Parathyroid adenoma (tissue), 2 donors: ENCODE measurements at regions not wholly inside any gene's neighbourhood (a gene's known extent, or its start where the extent isn't known, plus 50 kb on each side); places are given as distances from the start of the nearest gene placed in this dataset.

Experiments
- H2AFZ ChIP-seq: fragments of 300-600 bp; sonication (generic); one replicate; pipeline ENCODE4 v1.7.0; 2017; ENCODE audit warnings: antibody characterized with exemption, mild to moderate bottlenecking
- H3K27ac ChIP-seq: fragments of 300-600 bp; sonication (generic); one replicate; pipeline ENCODE4 v1.7.0; 2017
- H3K27me3 ChIP-seq: fragments of 300-600 bp; sonication (generic); one replicate; pipeline ENCODE4 v1.7.0; 2017; ENCODE audit warnings: low read length; ENCODE audit not compliant: control insufficient read depth, insufficient read depth
- H3K36me3 ChIP-seq: fragments of 300-600 bp; sonication (generic); one replicate; pipeline ENCODE4 v1.7.0; 2017; ENCODE audit warnings: low read length; ENCODE audit not compliant: control insufficient read depth, insufficient read depth
- H3K4me1 ChIP-seq: fragments of 300-600 bp; sonication (generic); one replicate; pipeline ENCODE4 v1.7.0; 2017; ENCODE audit warnings: control low read depth
- H3K4me2 ChIP-seq: fragments of 300-600 bp; sonication (generic); one replicate; pipeline ENCODE4 v1.7.0; 2017; ENCODE audit warnings: low read length
- H3K4me3 ChIP-seq: fragments of 300-600 bp; sonication (generic); one replicate; pipeline ENCODE4 v1.7.0; 2017; ENCODE audit warnings: low read depth, low read length
- H3K79me2 ChIP-seq: fragments of 300-600 bp; sonication (generic); one replicate; pipeline ENCODE4 v1.7.0; 2017; ENCODE audit warnings: control low read depth
- H3K9ac ChIP-seq: fragments of 300-600 bp; sonication (generic); one replicate; pipeline ENCODE4 v1.7.0; 2017; ENCODE audit warnings: mild to moderate bottlenecking
- H3K9me3 ChIP-seq: fragments of 300-600 bp; sonication (generic); one replicate; pipeline ENCODE4 v1.7.0; 2017; ENCODE audit warnings: low read length; ENCODE audit not compliant: control insufficient read depth
- TF ChIP-seq, protein P1 (sequence below): fragments of 300-600 bp; sonication (generic); IDR thresholded peaks from one replicate; pipeline ENCODE4 v1.7.0; 2017; ENCODE audit warnings: antibody characterized with exemption, mild to moderate bottlenecking
- donor health status: primary hyperparathyroidism.

DNA sequence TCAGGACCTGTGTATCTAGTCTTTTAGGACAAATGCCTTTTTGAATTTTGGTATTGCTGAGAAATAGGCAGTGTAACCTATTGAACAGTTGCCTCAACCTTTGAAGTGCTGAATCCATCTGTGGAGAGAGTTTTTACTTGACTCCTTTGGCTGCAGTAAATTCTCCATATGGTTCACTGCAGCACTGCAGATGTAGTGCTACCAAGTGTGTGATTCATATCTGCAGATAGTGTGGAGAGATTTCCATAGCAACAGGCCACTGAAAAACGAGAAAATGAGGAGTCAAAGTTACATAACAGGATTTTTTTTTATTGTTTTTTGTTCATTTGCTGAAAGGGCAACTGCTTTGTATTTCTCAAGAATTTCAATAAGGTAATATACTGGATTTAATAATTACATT is 356.1 kb downstream of the RAB38 start:
- no peaks in the 10 kb centered on the region for H3K4me1 ChIP-seq
- H3K4me3 ChIP-seq, result no peak overlapping the region
- no peak overlapping the region for H3K27ac ChIP-seq
- no peaks in the 10 kb centered on the region for H3K9me3 ChIP-seq
- H3K27me3 ChIP-seq, result no peaks in the 10 kb centered on the region
- TF ChIP-seq, protein P1, sequence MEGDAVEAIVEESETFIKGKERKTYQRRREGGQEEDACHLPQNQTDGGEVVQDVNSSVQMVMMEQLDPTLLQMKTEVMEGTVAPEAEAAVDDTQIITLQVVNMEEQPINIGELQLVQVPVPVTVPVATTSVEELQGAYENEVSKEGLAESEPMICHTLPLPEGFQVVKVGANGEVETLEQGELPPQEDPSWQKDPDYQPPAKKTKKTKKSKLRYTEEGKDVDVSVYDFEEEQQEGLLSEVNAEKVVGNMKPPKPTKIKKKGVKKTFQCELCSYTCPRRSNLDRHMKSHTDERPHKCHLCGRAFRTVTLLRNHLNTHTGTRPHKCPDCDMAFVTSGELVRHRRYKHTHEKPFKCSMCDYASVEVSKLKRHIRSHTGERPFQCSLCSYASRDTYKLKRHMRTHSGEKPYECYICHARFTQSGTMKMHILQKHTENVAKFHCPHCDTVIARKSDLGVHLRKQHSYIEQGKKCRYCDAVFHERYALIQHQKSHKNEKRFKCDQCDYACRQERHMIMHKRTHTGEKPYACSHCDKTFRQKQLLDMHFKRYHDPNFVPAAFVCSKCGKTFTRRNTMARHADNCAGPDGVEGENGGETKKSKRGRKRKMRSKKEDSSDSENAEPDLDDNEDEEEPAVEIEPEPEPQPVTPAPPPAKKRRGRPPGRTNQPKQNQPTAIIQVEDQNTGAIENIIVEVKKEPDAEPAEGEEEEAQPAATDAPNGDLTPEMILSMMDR, result no peak
- H3K36me3 ChIP-seq, result no peaks in the 10 kb centered on the region
- no peaks in the 10 kb centered on the region for H3K79me2 ChIP-seq
- no peak overlapping the region for H3K4me2 ChIP-seq
- H2AFZ ChIP-seq, result no peak overlapping the region
- H3K9ac ChIP-seq, result no peak overlapping the region

DNA sequence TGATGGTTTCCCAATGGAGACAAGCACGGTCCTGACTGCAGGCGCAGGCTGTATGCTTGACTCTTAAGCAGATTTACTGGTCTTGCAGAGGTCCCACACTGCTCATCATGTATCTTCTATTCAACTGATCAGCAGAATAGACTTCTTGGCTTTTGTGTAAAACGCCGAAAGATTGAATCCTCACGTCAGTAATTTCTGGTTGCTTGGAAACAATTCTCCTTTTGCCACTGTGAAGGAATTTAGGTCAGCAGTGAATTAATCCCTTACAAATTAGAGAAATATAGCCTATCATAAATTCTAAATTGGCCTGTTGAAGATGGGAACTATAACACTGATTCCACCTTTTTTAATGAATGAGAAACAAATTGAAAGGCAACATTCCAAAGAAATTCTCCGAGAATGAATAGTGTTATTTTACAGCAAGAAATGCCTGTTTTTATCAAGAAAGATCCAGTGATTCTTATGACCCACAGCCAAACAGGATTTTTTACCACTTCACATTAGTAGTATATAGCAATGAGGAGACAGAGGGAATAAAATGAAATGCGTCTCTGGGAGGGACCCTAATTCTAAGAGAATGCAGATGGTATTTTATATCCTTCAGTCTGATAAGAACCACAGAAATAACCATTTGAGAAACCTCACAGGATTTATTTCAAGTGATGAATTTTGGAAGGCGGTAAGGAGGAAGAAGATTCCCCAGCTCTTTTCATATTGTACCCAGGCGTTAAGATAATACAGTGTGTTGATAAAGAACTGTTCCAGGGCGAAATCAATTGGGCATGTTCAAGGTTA is 362.5 kb downstream of the RAB38 start:
- no peaks in the 10 kb centered on the region for H3K79me2 ChIP-seq
- no peak overlapping the region for H3K27ac ChIP-seq
- H3K9me3 ChIP-seq, result no peaks in the 10 kb centered on the region
- H3K4me2 ChIP-seq, result no peak overlapping the region
- no peak overlapping the region for H2AFZ ChIP-seq
- H3K27me3 ChIP-seq, result no peaks in the 10 kb centered on the region
- no peak overlapping the region for H3K9ac ChIP-seq
- no peak overlapping the region for H3K4me3 ChIP-seq
- no peaks in the 10 kb centered on the region for H3K36me3 ChIP-seq
- no peaks in the 10 kb centered on the region for H3K4me1 ChIP-seq
- TF ChIP-seq, protein P1, result no peak

- Histone ChIP-seq H3K4me1 (no peaks in the 10 kb centered on the region), H3K4me3 (no peak overlapping the region), H3K4me2 (no peak overlapping the region), H3K9ac (no peak overlapping the region), H3K9me3 (no peaks in the 10 kb centered on the region), H3K27ac (no peak overlapping the region), H2AFZ (no peak overlapping the region), H3K27me3 (no peaks in the 10 kb centered on the region), H3K79me2 (no peaks in the 10 kb centered on the region), H3K36me3 (no peaks in the 10 kb centered on the region)
- TF ChIP-seq, protein P1, result no peak
Measured at GRCh38 chr11:87810486-87810885, 364.8 kb downstream of the RAB38 start.

GRCh38 chr11:87809256-87809655 is 366.0 kb downstream of the RAB38 start:
- no peak overlapping the region for H3K4me2 ChIP-seq
- no peaks in the 10 kb centered on the region for H3K4me1 ChIP-seq
- no peaks in the 10 kb centered on the region for H3K27me3 ChIP-seq
- H3K27ac ChIP-seq, result no peak overlapping the region
- H2AFZ ChIP-seq, result no peak overlapping the region
- H3K79me2 ChIP-seq, result no peaks in the 10 kb centered on the region
- no peaks in the 10 kb centered on the region for H3K36me3 ChIP-seq
- no peaks in the 10 kb centered on the region for H3K9me3 ChIP-seq
- TF ChIP-seq, protein P1, result no peak
- no peak overlapping the region for H3K9ac ChIP-seq
- H3K4me3 ChIP-seq, result no peak overlapping the region

DNA sequence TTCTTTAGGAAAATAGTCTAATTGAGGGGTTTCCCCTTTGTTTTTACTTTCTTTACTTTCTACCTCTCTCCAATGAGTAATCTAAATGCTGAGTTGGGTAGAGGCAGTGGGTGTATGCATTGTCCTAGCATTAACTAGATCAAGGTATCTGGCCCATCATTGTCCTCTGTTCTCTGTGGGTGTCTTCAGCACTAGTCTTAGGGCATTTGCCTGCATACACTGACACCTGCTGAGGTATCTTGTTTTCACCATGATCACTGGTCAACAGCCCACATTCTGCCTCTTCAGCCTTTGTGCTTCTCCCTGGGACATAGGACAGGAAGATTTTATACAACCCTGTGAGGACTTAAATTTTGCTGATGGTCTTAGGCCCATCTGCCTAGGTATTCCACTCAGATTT is 371.1 kb downstream of the RAB38 start:
- no peaks in the 10 kb centered on the region for H3K4me1 ChIP-seq
- no peaks in the 10 kb centered on the region for H3K27me3 ChIP-seq
- H2AFZ ChIP-seq, result no peak overlapping the region
- no peaks in the 10 kb centered on the region for H3K36me3 ChIP-seq
- H3K9ac ChIP-seq, result no peak overlapping the region
- TF ChIP-seq, protein P1, result no peak
- H3K79me2 ChIP-seq, result no peaks in the 10 kb centered on the region
- no peak overlapping the region for H3K27ac ChIP-seq
- H3K4me3 ChIP-seq, result no peak overlapping the region
- H3K4me2 ChIP-seq, result no peak overlapping the region
- no peaks in the 10 kb centered on the region for H3K9me3 ChIP-seq
